MM.1S (cell line): ENCODE measurements at regions not wholly inside any gene's neighbourhood (a gene's known extent, or its start where the extent isn't known, plus 50 kb on each side); places are given as distances from the start of the nearest gene placed in this dataset.

ENCODE experiments used
- DNase-seq: peaks from one replicate; pipeline ENCODE4 v3.0.0-alpha.2; 2015
- H2AFZ ChIP-seq: fragments of 300-600 bp; sonication (generic); 2 replicates; pipeline ENCODE4 v1.6.0; 2016; ENCODE audit warnings: antibody characterized with exemption, low read length
- H3F3A ChIP-seq: fragments of 300-600 bp; sonication (generic); 2 replicates; pipeline ENCODE4 v1.6.1; 2016; ENCODE audit warnings: mild to moderate bottlenecking, antibody characterized with exemption, low read length, moderate library complexity, mixed read lengths; ENCODE audit not compliant: insufficient read depth
- H3K27ac ChIP-seq: fragments of 300-600 bp; sonication (generic); 2 replicates; pipeline ENCODE4 v1.5.1; 2016; ENCODE audit warnings: mild to moderate bottlenecking, low read length
- H3K27me3 ChIP-seq: fragments of 300-600 bp; sonication (generic); replicated peaks from 2 replicates; pipeline ENCODE4 v1.6.0; 2016; ENCODE audit warnings: low read length; ENCODE audit not compliant: insufficient read depth
- H3K36me3 ChIP-seq: fragments of 300-600 bp; sonication (generic); replicated peaks from 2 replicates; pipeline ENCODE4 v1.6.1; 2016; ENCODE audit warnings: mild to moderate bottlenecking, low read length, mixed read lengths; ENCODE audit not compliant: insufficient read depth
- H3K4me1 ChIP-seq: fragments of 300-600 bp; sonication (generic); 2 replicates; pipeline ENCODE4 v1.6.1; 2016; ENCODE audit warnings: low read length, mixed read lengths
- H3K4me2 ChIP-seq: fragments of 300-600 bp; sonication (generic); 2 replicates; pipeline ENCODE4 v1.6.0; 2016; ENCODE audit warnings: low read depth, low read length
- H3K4me3 ChIP-seq: fragments of 300-600 bp; sonication (generic); 2 replicates; pipeline ENCODE4 v1.5.1; 2016; ENCODE audit warnings: low read length, mixed read lengths
- H3K79me2 ChIP-seq: fragments of 300-600 bp; sonication (generic); 2 replicates; pipeline ENCODE4 v1.6.1; 2016; ENCODE audit warnings: mixed run types, low read length, mixed read lengths
- H3K9ac ChIP-seq: fragments of 300-600 bp; sonication (generic); 2 replicates; pipeline ENCODE4 v1.6.1; 2016; ENCODE audit warnings: low read length, mixed read lengths
- H3K9me2 ChIP-seq: fragments of 300-600 bp; sonication (generic); replicated peaks from 2 replicates; pipeline ENCODE4 v1.6.1; 2016; ENCODE audit warnings: mild to moderate bottlenecking, low read length, mixed read lengths; ENCODE audit not compliant: insufficient read depth
- H3K9me3 ChIP-seq: fragments of 300-600 bp; sonication (generic); replicated peaks from 2 replicates; pipeline ENCODE4 v1.6.1; 2016; ENCODE audit warnings: mild to moderate bottlenecking, low read length, mixed read lengths; ENCODE audit not compliant: insufficient read depth
- H4K20me1 ChIP-seq: fragments of 300-600 bp; sonication (generic); 2 replicates; pipeline ENCODE4 v1.6.1; 2016; ENCODE audit warnings: mild to moderate bottlenecking, low read length, moderate library complexity, mixed read lengths; ENCODE audit not compliant: insufficient read depth
- EZH2 ChIP-seq: fragments of 300-600 bp; sonication (generic); optimal IDR thresholded peaks from 2 replicates; pipeline ENCODE3; 2017; ENCODE audit warnings: low read depth, mild to moderate bottlenecking, antibody characterized with exemption, low read length, mixed read lengths
- EZH2phosphoT487 ChIP-seq: fragments of 300-600 bp; sonication (generic); IDR thresholded peaks from 2 replicates; pipeline ENCODE4 v1.6.1; 2018; ENCODE audit warnings: antibody characterized with exemption, low read length
- TF ChIP-seq, protein P1 (sequence below): fragments of 300-600 bp; sonication (generic); IDR thresholded peaks from 2 replicates; pipeline ENCODE4 v1.5.1; 2016; ENCODE audit warnings: antibody characterized with exemption, low read length, mixed read lengths

DNA sequence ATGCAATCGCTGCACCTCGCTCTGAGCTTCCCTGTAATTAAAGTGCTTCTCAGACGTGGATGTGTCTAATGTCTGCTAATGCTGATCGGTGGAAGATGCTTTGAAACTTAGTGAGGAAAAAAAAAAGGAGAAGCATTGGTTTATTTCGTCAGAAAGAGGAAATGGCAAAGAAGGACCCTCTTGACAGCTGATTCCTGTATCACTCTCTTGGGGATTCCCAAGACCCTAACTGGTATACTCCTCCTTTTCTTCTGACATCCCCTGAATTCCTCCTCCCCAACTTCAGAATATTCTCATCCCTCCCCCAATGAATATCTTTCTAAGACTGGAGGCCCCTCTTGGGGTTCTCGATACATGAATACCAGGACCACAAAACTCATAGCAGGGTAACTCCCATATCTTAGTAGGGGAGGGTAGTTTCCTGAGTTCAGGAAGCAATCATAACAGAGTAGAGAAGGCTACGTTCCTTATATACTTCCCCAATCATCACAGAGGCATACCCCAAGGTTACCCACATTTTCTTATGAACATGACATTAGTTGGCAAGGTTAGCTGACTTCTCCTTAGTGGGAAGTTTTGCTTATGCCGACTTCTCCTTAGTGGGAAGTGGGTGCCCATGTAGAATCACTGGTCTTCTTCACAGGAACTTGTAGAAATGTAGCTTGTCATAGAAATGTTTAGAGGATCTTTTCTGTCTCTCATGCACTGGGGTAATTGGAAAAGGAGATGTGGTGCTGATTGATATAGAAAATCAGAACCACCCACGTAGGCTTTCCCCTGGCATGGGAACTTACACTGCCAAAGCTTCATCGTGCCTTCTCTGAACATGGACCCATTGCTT, 63.8 kb upstream of the ATXN1 start:
- H3K4me3 ChIP-seq: no peak overlapping the region
- no peaks in the 10 kb centered on the region for H3K27me3 ChIP-seq
- no peaks in the 10 kb centered on the region for H3K36me3 ChIP-seq
- H3K79me2 ChIP-seq: no peaks in the 10 kb centered on the region
- H2AFZ ChIP-seq: no peak overlapping the region
- no peak overlapping the region for H3K4me2 ChIP-seq
- TF ChIP-seq EZH2: no peak
- TF ChIP-seq, protein P1, sequence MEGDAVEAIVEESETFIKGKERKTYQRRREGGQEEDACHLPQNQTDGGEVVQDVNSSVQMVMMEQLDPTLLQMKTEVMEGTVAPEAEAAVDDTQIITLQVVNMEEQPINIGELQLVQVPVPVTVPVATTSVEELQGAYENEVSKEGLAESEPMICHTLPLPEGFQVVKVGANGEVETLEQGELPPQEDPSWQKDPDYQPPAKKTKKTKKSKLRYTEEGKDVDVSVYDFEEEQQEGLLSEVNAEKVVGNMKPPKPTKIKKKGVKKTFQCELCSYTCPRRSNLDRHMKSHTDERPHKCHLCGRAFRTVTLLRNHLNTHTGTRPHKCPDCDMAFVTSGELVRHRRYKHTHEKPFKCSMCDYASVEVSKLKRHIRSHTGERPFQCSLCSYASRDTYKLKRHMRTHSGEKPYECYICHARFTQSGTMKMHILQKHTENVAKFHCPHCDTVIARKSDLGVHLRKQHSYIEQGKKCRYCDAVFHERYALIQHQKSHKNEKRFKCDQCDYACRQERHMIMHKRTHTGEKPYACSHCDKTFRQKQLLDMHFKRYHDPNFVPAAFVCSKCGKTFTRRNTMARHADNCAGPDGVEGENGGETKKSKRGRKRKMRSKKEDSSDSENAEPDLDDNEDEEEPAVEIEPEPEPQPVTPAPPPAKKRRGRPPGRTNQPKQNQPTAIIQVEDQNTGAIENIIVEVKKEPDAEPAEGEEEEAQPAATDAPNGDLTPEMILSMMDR: no peak
- no peak for TF ChIP-seq EZH2phosphoT487
- no peaks in the 10 kb centered on the region for H4K20me1 ChIP-seq
- no peaks in the 10 kb centered on the region for H3K4me1 ChIP-seq
- no peak overlapping the region for H3K27ac ChIP-seq
- no peaks in the 10 kb centered on the region for H3K9me3 ChIP-seq
- no peak overlapping the region for H3K9ac ChIP-seq
- DNase-seq: no peak
- H3K9me2 ChIP-seq: no peaks in the 10 kb centered on the region
- H3F3A ChIP-seq: no peaks in the 10 kb centered on the region

DNA sequence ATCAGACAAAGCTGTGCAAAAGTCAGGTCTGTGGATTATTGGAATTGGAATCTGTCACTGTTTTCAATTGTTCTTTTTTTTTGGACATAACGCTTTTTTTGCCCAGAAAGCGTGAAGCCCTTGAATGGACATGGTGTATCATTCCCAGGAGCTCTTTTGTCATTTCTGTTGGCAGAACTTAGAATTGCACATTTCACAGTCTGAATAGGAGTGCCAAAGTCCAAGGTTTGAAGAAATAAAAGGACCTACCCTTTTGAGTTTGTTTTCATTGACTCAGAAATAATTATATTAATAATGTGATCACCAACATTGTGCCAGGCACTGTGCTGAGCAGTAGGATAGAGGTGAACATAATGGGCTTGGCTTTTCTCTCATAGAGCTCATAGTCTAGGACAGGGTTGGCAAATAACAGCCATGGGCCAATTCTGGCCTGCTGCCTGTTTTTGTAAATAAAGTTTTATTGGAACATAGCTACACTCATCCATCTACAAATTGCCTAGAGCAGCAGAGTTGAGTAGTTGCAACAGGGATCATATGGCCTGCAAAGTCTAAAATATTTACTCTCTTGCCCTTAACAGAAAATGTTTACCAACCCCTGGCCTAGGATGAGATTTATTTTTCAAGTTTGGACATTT, 62.6 kb upstream of the ATXN1 start:
- no peaks in the 10 kb centered on the region for H3K79me2 ChIP-seq
- H3K9me3 ChIP-seq: no peaks in the 10 kb centered on the region
- H3K4me1 ChIP-seq: no peaks in the 10 kb centered on the region
- no peak overlapping the region for H3K9ac ChIP-seq
- no peak overlapping the region for H3K27ac ChIP-seq
- H4K20me1 ChIP-seq: no peaks in the 10 kb centered on the region
- no peaks in the 10 kb centered on the region for H3F3A ChIP-seq
- H3K4me3 ChIP-seq: no peak overlapping the region
- H3K9me2 ChIP-seq: no peaks in the 10 kb centered on the region
- no peak for TF ChIP-seq EZH2phosphoT487
- TF ChIP-seq, protein P1: no peak
- TF ChIP-seq EZH2: no peak
- H3K4me2 ChIP-seq: no peak overlapping the region
- H3K36me3 ChIP-seq: no peaks in the 10 kb centered on the region
- no peak overlapping the region for H2AFZ ChIP-seq
- H3K27me3 ChIP-seq: no peaks in the 10 kb centered on the region
- no peak for DNase-seq

DNA sequence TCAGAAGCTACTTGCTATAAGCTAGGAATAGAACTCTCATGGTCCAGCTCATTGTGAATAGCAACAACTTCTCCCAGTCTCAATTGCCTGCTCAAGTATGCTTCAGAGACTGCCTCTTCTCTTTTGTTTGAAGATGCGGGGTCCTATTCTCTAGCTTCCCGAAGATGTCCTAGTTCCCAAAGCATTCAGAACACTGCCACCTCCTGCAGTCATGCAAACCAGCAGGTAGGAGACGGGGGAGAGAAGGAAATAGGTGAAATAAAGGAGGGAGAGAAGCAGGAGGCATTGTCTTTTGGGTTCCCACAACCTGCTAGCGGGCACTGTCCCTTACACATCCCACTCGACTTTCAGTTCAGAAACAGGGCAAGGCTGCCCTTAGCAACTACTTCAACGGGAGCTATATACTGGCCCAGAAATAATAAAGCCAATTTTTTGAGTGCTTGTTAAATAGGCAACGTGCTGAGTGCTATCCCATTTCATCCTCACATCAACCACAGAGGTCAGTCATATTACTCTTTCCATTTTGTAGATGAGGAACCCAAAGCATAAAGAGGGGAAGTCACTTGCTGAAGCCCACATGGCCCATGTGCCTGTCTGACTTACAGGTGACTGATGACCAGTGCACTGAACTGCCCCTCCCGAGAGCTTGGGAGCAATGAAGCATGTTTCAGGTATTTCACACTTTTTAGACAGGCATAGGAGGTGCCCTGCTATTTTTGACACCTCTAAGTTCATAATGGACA, 61.9 kb upstream of the ATXN1 start:
- Histone ChIP-seq H3K9ac (no peak overlapping the region), H3K36me3 (no peaks in the 10 kb centered on the region), H3F3A (no peaks in the 10 kb centered on the region), H3K4me2 (no peak overlapping the region), H4K20me1 (no peaks in the 10 kb centered on the region), H3K79me2 (no peaks in the 10 kb centered on the region), H3K4me3 (no peak overlapping the region), H3K9me2 (no peaks in the 10 kb centered on the region), H3K4me1 (no peaks in the 10 kb centered on the region), H3K27ac (no peak overlapping the region), H3K9me3 (no peaks in the 10 kb centered on the region), H3K27me3 (no peaks in the 10 kb centered on the region), H2AFZ (no peak overlapping the region)
- TF ChIP-seq EZH2phosphoT487: no peak
- TF ChIP-seq, protein P1: no peak
- no peak for DNase-seq
